ENCODE measurements at regions not wholly inside any gene's neighbourhood (a gene's known extent, or its start where the extent isn't known, plus 50 kb on each side); places are given as distances from the start of the nearest gene placed in this dataset.
"Not testable (repeated sequence)": the region's sequence is repeated elsewhere in the genome, so short reads cannot be mapped to it uniquely, and the experiment has no call there.

- DNase-seq (ENCODE audit: low read depth in 2 of 2), result not testable (repeated sequence)
Observed at GRCh38 chr7:29701540-29701939, 104.8 kb upstream of the WIPF3 start.

- DNase-seq (ENCODE audit: low read depth in 2 of 2), result not testable (repeated sequence)
Observed at GRCh38 chr7:29703830-29704229, 102.5 kb upstream of the WIPF3 start.

GRCh38 chr7:29709002-29709401 is 97.3 kb upstream of the WIPF3 start:
- DNase-seq (ENCODE audit: low read depth in 2 of 2), result not testable (repeated sequence)

- not testable (repeated sequence) for DNase-seq (ENCODE audit: low read depth in 2 of 2)
Observed at GRCh38 chr7:29723127-29723526, 83.2 kb upstream of the WIPF3 start.

- DNase-seq (ENCODE audit: low read depth in 2 of 2), result no peak
Observed at GRCh38 chr7:29723599-29723998, 82.7 kb upstream of the WIPF3 start.

GRCh38 chr7:29729534-29730165 is 76.7 kb upstream of the WIPF3 start:
- DNase-seq (ENCODE audit: low read depth in 2 of 2), result not testable (repeated sequence)

- no peak for DNase-seq (ENCODE audit: low read depth in 2 of 2)
Observed at GRCh38 chr7:29734246-29734731, 72.0 kb upstream of the WIPF3 start.

- not testable (repeated sequence) for DNase-seq (ENCODE audit: low read depth in 2 of 2)
Observed at GRCh38 chr7:29747645-29748245, 58.6 kb upstream of the WIPF3 start.

GRCh38 chr7:29748286-29749099 is 57.8 kb upstream of the WIPF3 start:
- no peak for DNase-seq (ENCODE audit: low read depth in 2 of 2)

- no peak for DNase-seq (ENCODE audit: low read depth in 2 of 2)
Observed at GRCh38 chr7:29749701-29750321, 56.5 kb upstream of the WIPF3 start.

- DNase-seq (ENCODE audit: low read depth in 2 of 2), result not testable (repeated sequence)
Observed at GRCh38 chr7:29750373-29750940, 55.9 kb upstream of the WIPF3 start.

GRCh38 chr7:29751012-29751411 is 55.3 kb upstream of the WIPF3 start:
- DNase-seq (ENCODE audit: low read depth in 2 of 2), result not testable (repeated sequence)

GRCh38 chr7:29754874-29755490 is 51.3 kb upstream of the WIPF3 start:
- DNase-seq (ENCODE audit: low read depth in 2 of 2), result no peak
